Amniotic epithelial cell (primary cell): ENCODE measurements at regions not wholly inside any gene's neighbourhood (a gene's known extent, or its start where the extent isn't known, plus 50 kb on each side); places are given as distances from the start of the nearest gene placed in this dataset.
"Not testable (repeated sequence)": the region's sequence is repeated elsewhere in the genome, so short reads cannot be mapped to it uniquely, and the experiment has no call there.

Source experiments
- DNase-seq: peaks from one replicate; pipeline ENCODE4 v3.0.0-alpha.2; 2010; ENCODE audit warnings: low read depth

DNA sequence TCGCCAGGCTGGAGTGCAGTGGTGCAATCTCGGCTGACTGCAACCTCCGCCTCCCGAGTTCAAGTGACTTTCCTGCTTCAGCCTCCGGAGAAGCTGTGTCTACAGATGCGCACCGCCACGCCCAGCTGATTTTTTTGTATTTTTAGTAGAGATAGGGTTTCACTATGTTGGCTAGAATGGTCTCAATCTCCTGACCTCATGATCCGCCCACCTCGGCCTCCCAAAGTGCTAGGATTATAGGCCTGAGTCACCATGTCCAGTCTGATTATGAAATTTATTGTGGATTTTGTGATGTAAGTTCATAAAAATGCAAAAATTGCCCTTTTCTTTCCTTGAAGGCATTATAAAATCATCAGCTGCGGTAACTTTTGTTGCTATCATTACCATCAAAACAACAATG lies 1688.3 kb upstream of the ADGRL3 start:
- peak; percentile 62 for DNase-seq

DNA sequence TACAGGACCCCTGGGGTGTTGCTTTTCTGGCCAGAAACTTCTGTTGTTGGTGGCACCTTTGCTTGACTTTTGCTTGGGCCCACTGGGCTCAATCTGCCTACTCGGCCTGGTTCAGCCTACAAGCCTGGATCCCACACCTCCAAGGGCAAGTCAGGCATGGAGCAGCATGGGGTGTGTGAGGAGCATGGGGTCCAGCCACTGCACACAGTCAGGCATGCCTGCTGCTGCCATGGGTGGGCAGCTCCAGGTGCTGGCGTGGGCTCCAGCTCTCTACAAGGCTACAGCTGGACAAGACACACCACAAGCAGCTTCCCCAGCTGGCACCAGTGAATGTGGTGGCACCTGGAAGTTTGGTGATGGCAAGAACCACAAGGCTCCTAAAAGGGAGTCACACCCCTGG lies 1683.1 kb upstream of the ADGRL3 start:
- no peak for DNase-seq

DNA sequence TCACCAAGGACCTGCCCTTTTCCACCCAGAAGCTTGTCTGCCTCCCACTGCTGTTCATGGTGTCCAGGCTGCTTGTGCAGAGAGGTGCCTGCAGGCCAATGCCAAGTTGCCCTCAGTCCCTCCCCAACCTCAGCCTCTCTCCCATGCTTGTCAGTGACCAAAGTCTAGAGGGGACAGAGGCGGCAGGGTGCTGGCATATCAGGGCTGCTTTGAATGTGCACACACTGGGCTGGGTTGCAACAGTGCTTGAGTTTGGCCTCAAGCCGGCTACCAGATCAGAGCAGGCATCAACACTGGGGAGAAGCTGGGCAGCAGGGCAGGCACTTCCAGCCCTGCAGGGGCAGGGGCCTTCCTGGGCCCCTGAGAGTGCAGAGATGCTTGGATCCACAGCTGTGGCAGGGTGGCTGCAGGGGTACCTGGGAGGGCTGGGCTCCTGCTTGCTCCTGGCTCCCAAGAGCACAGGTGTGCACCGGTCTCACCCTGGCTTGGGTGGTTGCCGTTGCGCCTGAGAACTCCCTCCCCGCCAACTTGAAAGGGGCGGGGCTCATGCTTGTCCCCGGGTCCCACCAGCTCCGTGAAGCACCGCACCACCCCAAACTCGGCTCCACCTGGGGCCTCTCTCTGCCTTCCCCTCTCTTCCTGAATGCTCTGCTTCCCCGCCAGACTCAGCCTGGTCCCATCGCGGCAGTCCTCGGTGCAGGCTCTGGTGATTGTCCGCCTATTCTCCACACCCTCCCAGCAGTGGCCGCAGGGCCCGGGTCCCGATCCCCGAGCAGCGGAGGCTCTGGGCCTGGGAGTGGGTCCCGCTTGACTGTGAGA lies 1681.9 kb upstream of the ADGRL3 start:
- DNase-seq: no peak

DNA sequence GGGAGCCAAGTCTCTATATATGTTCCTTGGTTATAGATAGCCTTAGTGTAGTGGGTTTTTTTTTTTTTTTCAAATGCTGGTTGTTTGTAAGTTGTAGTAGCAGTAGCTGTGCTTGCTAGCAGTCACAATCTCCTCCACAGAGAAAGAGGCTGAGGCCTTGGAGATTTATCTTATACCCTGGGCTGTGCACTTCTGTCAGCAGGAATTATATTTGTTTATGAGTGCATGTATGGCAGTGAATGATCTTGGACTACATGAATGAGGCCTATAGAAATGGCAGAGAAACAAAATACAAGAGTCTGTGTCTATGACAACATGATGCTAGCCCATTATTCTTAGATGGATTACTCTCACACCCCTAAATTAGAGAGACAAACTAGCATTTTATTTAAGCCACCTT lies 1674.2 kb upstream of the ADGRL3 start:
- DNase-seq: no peak

DNA sequence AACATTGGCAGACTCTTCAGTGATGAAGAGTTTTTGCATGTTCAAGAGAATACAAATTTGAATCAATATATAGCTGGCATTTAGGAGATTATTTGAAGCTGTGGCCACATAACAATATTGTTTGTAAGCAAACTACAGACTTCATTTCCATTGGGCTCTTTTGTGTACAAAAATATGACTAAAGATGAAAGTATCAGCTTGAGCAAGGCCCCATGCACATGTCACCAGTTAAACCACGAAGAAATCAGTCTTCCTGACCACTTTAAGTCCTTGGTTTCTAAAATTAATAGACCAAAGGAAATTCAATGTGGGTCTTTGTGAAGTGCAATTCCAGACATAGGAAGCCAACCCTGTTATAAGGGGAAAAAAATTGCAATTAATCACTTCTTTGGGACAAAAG lies 1664.6 kb upstream of the ADGRL3 start:
- peak; percentile 67 for DNase-seq

DNA sequence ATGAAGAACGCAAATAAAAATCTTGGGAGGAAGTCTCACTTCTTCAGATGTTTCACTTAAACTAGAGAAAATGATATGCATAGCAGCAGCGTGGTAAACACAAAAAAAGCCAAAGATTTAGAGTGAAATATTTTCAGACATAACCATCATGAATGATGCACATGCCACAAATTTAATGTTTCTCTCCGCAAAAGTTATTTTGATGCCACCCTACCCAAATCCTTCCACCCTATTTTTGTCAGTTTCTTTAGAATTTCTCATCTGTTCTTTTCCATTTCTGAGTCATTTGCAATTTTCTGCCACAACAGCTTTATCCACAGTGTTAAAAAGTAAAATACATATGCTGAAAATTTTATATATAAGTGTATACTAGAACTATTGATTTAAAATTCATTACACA lies 1663.7 kb upstream of the ADGRL3 start:
- no peak for DNase-seq

DNA sequence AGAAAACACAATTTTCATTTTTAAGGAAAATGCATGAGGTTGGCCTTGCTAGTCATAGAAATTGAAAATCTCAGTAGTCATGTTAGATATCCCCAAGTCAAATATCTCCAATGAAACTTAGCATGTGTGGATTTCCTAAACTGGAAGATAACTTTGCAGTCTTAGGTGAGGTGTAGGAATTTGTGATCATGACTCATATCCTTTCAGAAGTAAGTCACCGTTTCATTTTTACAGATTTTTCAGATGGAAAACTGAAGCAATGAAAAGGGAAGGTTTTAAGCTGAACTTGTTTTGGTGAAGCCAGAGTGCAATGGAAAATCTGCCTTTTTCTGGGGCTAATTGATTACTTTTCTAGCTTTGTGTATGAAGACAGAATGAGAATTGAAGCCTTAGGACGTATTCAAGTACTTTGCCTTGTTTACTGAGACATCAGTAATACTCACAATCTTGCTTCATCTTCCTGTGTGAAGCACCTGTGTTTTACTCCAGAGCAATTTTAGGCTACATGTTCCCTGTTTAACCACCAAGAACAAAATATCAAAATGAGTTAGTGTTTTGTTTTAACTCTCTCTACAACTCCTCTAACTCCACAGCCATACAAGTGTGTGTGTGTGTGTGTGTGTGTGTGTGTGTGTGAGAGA lies 1662.8 kb upstream of the ADGRL3 start:
- peak; percentile 7 for DNase-seq

DNA sequence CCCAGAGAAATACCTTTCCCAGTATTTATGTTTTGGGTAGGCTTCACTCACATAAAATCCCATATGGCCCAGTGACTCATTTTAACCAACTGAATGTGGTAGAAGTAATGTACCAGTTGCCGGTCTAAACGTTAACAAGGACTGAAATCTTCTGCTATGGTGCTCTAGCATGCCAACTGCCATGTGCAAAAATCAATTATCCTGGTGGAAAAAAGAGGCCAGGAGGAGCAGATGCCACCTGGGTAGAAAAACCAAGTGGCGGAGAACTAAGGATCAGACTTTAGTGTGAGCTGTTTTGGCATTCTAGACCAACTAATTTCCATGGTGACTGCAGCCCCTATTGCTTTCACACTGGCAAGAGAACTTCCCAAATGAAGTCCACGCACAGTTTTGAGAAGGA lies 1660.7 kb upstream of the ADGRL3 start:
- no peak for DNase-seq

DNA sequence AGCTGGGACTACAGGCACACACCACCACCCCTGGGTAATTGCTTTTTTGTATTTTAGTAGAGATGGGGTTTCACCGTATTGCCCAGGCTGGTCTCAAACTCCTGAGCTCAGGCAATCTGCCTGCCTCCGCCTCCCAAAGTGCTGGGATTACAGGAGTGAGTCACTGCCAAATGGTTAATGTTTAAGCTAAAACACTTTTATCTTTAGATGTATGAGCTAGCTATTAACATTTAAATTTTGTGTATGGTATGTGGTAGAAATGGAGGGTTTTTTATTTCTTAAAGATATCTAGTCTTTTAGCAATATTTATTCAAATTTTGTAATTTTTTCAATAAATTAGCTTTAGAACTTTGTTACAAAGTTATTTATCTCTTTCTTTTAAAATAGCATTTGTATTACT lies 1659.8 kb upstream of the ADGRL3 start:
- DNase-seq: peak; percentile 5

DNA sequence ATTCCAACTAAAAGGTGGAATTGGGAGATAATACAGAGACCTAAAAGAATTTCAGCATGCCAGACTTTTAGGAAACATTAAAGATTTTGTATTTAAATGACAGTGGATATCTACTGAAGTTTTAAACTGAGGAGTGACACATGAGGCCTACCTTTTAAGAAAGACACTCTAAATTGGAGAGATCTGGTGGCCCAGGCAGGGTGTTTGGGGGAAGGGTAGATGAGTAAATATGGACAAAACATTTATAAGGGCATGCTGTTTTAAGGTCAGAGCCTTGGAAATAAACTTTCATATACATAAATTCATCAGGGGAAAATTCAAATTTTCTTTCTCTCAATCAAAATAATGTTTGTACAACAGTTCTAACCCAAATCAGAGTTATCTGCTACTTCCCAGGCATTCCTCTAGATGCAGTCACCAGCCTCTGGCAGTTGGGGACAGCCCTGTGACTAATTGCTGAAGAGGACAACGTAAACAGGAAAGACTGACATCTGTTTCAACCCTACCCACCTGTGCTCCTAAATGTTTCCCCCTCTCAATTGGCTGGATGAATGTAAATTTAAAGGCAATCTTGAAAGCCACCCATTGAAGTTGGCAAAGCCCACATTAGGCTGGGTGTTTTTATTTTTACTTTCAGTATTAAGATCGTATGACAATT lies 1646.9 kb upstream of the ADGRL3 start:
- DNase-seq: peak; percentile 19

DNA sequence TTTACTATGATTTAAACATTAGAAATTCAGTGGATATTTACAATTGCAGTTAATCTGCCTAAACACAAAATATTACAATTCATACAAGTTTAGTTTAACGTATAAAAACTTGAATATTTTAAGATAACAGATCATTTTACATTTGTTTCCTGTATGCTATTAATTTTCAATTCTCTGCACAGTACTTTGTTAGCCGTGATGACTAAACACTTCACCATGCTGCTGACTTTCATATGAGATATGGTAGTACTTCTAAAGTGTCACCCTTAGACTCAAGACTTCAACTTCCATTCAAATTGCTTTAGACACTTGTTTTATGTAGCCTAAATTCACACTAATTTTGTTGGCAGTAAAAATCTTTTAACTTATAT lies 1646.4 kb upstream of the ADGRL3 start:
- DNase-seq: peak; percentile 71

DNA sequence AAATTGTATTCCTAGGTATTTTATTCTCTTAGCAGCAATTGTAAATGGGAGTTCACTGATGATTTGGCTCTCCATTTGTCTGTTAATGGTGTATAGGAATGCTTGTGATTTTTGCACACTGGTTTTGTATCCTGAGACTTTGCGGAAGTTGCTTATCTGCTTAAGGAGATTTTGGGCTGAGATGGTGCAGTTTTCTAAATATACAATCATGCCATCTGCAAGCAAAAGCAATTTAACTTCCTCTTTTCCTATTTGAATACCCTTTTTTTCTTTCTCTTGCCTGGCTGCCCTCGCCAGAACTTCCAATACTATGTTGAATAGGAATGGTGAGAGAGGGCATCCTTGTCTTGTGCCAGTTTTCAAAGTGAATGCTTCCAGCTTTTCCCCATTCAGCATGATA lies 1643.9 kb upstream of the ADGRL3 start:
- DNase-seq: not testable (repeated sequence)

DNA sequence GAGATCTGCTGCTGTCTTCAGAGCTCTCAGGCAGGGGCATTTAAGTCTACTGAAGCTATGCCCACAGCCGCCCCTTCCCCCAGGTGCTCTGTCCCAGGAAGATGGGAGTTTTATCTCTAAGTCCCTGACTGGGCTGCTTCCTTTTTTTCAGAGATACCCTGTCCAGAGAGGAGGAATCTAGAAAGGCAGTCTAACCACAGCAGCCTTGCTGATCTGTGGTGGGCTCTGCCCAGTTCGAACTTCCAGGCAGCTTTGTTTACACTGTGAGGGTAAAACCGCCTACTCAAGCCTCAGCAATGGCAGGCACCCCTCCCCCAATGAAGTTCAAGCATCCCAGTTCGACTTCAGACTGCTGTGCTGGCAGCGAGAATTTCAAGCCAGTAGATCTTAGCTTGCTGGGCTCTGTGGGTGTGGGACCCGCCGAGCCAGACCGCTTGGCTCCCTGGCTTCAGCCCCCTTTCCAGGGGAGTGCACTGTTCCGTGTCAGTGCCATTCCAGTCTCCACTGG lies 1639.9 kb upstream of the ADGRL3 start:
- DNase-seq: peak; percentile 20

DNA sequence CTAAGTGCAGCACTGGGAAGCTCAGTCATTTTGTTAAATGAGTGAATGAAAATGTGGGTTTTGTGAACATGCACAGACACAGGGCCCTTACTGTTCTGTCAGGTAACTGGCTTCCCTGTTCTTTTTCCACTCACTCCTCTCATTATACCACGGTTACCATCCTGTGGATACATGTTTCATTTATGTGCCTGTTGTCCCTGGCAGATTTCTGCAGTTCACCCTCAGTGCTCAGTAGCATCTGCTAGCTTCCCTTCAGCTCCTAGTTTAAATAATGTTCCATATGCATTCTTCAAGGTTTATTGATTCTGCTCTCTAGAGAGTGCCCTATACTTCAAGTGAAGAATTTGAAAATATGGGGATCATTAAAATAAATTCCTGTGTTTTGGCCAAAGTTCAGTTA lies 1634.3 kb upstream of the ADGRL3 start:
- DNase-seq: no peak

DNA sequence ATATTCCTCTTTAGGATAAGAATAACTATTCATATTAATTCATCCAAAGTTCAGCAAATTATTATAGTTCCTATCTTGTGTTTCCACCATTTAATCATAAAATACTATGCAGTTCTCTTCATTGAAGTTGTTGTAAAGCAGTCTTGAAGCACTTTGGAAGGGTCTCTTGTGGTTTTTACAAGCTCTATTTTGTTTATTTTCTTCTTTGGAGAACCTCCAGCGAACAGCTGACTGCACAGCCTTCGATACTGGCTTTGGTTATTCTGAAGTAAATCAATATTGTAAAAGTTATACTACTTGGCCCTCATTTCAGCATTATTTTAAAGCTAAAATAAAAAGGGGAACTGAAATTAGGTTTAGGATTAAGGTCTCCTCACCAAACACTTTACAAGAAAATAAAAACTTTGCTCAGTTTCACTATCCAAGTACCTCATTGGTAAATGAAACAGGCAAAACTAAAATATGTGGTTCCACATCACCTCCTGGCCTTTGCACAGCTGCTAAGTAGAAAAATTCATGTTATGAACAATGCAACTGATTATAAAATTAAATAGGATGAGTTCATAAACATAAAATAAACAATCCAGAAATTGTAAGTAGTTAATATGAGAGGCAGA lies 1629.2 kb upstream of the ADGRL3 start:
- DNase-seq: no peak

DNA sequence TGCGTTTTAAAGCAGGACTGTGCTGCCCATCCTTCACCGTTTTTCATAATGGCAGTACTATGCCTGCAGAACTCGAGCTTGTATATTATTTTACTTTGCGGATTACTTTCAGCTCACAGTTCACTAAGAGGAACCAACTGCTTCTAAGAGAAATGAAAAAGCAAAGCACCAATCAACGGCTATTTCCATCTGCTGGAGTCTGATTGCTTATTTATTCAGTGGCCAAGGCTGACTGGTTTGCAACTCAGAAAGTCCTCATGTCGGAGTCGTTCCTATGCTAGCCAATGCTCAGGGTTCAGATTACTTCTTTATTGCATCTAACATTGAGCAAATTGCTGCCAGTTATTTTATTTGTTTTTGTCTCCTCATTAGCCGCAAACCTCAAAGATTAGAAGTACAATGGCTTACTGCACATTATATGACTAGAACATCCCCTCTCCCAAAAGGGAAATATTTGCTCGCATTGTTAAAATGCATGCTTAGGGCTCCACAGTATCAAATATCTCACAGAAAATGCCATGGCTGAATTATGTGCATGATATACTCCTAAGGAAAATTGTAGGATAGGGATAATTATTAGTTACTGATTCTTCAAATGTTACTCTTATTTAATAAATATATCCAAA lies 1628.2 kb upstream of the ADGRL3 start:
- no peak for DNase-seq

DNA sequence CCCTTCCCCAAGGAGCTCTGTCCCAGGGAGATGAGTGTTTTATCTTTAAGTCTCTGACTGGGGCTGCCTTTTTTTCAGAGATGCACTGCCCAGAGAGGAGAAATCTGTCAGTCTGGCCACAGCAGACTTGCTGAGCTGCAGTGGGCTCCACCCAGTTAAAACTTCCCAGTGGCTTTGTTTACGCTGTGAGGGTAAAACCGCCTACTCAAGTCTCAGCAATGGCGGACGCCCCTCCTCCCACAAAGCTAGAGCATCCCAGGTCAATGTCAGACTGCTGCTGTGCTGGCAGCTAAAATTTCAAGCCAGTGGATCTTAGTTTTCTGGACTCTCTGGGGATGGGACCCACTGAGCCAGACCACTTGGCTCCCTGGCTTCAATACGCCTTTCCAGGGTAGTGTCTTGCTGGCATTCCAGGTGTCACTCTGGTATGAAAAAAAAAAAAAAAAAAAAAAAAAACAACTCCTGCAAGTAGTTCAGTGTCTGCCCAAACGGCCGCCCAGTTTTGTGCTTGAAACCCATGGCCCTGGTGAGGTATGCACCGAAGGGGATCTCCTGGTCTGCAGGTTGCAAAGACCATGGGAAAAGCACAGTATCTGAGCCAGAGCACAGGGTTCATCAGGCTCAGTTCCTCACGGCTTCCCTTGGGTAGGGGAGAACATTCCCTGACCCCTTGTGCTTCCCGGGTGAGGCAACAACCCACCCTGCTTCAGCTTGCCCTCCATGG lies 1616.1 kb upstream of the ADGRL3 start:
- DNase-seq: no peak

DNA sequence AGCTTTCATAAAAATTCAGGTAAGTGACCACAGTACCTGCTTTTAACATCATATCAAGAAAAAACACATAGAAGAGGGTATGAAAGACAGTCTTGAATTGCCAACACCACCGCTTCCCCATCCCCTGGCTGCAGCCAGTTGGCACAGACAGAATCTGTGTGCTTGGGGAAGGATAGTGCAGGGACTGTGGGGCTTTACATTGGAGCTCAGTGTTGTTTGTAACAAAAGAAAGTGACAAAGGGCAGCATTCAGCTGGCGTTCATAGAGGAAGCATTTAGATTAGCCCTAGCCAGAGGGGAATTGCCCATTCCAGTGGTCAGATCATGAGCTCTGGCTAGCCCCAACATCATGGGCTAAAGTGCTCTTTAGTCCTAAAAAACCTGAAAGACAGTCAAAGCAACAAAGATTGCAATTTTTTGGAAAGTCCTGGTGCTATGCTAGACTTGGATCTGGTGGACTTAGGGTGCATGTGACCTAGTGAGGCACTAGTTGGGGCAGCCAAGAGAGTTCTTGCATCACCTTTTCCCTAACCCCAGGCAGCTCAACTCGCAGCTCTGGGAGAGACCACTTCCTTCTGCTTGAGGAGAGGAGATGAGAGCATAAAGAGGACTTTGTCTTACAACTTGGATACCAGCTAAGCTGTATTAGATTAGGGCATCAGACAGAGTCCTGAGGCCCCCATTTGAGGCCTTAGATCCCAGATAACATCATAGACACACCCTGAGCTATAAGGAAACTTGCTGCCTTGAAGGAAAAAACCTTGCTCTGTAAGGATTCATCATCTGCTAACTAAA lies 1602.4 kb upstream of the ADGRL3 start:
- DNase-seq: peak; percentile 11

DNA sequence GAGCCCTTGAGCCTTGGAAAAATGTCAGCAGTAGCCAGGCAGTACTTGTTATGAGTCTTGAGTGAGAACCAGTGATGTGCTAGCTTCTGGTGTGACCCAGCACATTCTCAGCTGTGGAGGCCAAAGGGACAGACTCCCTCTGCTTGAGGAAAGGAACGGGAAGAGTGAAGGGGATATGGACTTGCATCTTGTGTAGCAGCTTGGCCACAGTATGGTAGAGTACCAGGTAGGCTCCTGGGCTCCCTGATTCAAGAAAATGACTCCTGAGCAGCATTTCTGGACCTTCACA lies 1601.9 kb upstream of the ADGRL3 start:
- no peak for DNase-seq

DNA sequence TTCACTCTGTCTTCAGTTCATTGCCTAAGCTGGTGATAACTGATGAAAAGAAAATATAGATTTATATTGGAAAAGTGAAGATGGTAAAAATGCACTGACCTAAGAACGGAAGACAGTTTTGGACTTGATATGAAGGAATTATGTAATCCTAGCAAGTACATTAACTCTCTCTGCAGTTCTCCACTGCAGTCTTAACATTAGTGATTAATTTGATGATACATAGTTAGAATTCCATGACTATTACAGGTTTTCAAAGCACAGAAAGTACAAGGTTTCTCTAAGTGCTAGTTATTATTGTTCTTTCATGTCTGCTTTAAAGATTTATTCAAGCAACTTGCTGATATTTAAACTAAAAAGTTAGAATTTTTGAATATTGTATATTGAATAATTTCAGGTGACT lies 1591.7 kb upstream of the ADGRL3 start:
- DNase-seq: peak; percentile 75

DNA sequence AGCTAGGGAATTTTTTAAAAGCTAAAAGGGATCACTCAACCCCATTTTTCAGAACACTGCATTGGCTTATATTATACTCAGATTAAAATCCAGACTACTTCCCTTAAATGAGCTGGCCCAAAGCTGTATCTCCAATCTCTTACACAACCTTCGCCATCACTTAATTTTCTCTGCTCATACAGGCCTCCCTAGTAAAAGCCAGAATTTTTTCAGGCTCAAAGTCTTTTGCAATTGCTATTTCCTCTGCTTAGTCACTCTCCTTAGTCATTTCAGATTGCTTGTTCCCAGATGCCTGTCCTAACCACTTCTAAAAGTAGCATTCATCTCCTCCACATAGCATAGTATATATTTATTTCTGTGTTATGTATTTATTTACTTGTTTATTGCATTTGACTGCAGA lies 1587.9 kb upstream of the ADGRL3 start:
- DNase-seq: peak; percentile 97
